Neuronal stem cell (in vitro differentiated cells): ENCODE measurements at regions not wholly inside any gene's neighbourhood (a gene's known extent, or its start where the extent isn't known, plus 50 kb on each side); places are given as distances from the start of the nearest gene placed in this dataset.

Experiments used
- DNase-seq: peaks from one replicate; pipeline ENCODE4 v3.0.0-alpha.2; 2013; ENCODE audit warnings: low spot score
- H2AFZ ChIP-seq: one replicate; pipeline ENCODE4 v1.6.1; 2013; ENCODE audit warnings: mild to moderate bottlenecking, low read length, inconsistent platforms
- H2AK5ac ChIP-seq: 2 replicates; pipeline ENCODE4 v1.6.1; 2013; ENCODE audit warnings: low read depth, mild to moderate bottlenecking, inconsistent platforms, low read length, moderate library complexity, mixed read lengths
- H2BK120ac ChIP-seq: 2 replicates; pipeline ENCODE4 v1.6.1; 2013; ENCODE audit warnings: low read depth, mild to moderate bottlenecking, inconsistent platforms, low read length, moderate library complexity, mixed read lengths
- H2BK12ac ChIP-seq: one replicate; pipeline ENCODE4 v1.6.1; 2013; ENCODE audit warnings: low read length, inconsistent platforms
- H2BK15ac ChIP-seq: 2 replicates; pipeline ENCODE4 v1.6.1; 2013; ENCODE audit warnings: mild to moderate bottlenecking, low read length, inconsistent platforms, mixed read lengths
- H2BK5ac ChIP-seq: one replicate; pipeline ENCODE4 v1.6.1; 2013; ENCODE audit warnings: inconsistent platforms, mild to moderate bottlenecking, low read length, moderate library complexity
- H3K14ac ChIP-seq: one replicate; pipeline ENCODE4 v1.6.1; 2013; ENCODE audit warnings: low read length, inconsistent platforms
- H3K18ac ChIP-seq: 2 replicates; pipeline ENCODE4 v1.6.1; 2013; ENCODE audit warnings: low read length, inconsistent platforms
- H3K23ac ChIP-seq: 2 replicates; pipeline ENCODE4 v1.6.1; 2013; ENCODE audit warnings: low read depth, mild to moderate bottlenecking, mixed read lengths, low read length, inconsistent platforms; ENCODE audit not compliant: poor library complexity
- H3K27ac ChIP-seq: replicated peaks from 3 replicates; pipeline ENCODE4 v1.5.1; 2013; ENCODE audit warnings: low read length, inconsistent platforms
- H3K27me3 ChIP-seq, 3 experiments: 2 replicates each; pipeline ENCODE4 v1.6.1; 2013; ENCODE audit warnings: low read length in 3 of 3, mild to moderate bottlenecking in 2 of 3, inconsistent platforms in 1 of 3, low read depth in 1 of 3, mixed read lengths in 1 of 3, moderate library complexity in 1 of 3; ENCODE audit not compliant: control insufficient read depth in 3 of 3, insufficient read depth in 3 of 3
- H3K36me3 ChIP-seq, 2 donors: replicated peaks in 1 of 2; 2 replicates each; pipeline ENCODE4 v1.6.1; 2013; ENCODE audit warnings: low read length in 2 of 2; ENCODE audit not compliant: control insufficient read depth in 2 of 2, insufficient read depth in 2 of 2
- H3K4ac ChIP-seq: 2 replicates; pipeline ENCODE4 v1.6.1; 2013; ENCODE audit warnings: inconsistent platforms, mild to moderate bottlenecking, low read length, moderate library complexity
- H3K4me1 ChIP-seq, 2 donors: 1 replicate in 1 of 2; 2 replicates in 1 of 2; pipeline ENCODE4 v1.6.1; 2013; ENCODE audit warnings: low read length in 2 of 2, low read depth in 1 of 2; ENCODE audit not compliant: control insufficient read depth in 2 of 2, insufficient read depth in 1 of 2
- H3K4me2 ChIP-seq: one replicate; pipeline ENCODE4 v1.6.1; 2013; ENCODE audit warnings: mild to moderate bottlenecking, low read length, inconsistent platforms; ENCODE audit not compliant: insufficient read depth, poor library complexity, severe bottlenecking
- H3K4me3 ChIP-seq, 2 donors: 2 replicates each; pipeline ENCODE4 v1.5.1; 2013; ENCODE audit warnings: low read length in 2 of 2, mild to moderate bottlenecking in 2 of 2, inconsistent platforms in 1 of 2, moderate library complexity in 1 of 2
- H3K79me1 ChIP-seq: one replicate; pipeline ENCODE4 v1.6.1; 2013; ENCODE audit warnings: low read depth, mild to moderate bottlenecking, inconsistent platforms, low read length, moderate library complexity
- H3K9ac ChIP-seq: one replicate; pipeline ENCODE4 v1.6.1; 2013; ENCODE audit warnings: mild to moderate bottlenecking, low read depth, low read length, inconsistent platforms; ENCODE audit not compliant: poor library complexity
- H3K9me3 ChIP-seq, 2 donors: replicated peaks in 1 of 2; 2 replicates each; pipeline versions ENCODE3 to v1.6.1; 2013; ENCODE audit warnings: low read length in 2 of 2, mild to moderate bottlenecking in 2 of 2, inconsistent platforms in 1 of 2, low read depth in 1 of 2, mixed read lengths in 1 of 2, moderate library complexity in 1 of 2; ENCODE audit not compliant: control insufficient read depth in 2 of 2, insufficient read depth in 1 of 2
- H4K8ac ChIP-seq: one replicate; pipeline ENCODE4 v1.6.1; 2013; ENCODE audit warnings: low read depth, mild to moderate bottlenecking, inconsistent platforms, low read length, moderate library complexity
- H4K91ac ChIP-seq: one replicate; pipeline ENCODE4 v1.6.1; 2013; ENCODE audit warnings: low read length, low read depth, mild to moderate bottlenecking, inconsistent platforms; ENCODE audit not compliant: poor library complexity
- WGBS, 2 donors: extraction: QIAGEN DNeasy Blood & Tissue Kit; methylation state at CpG; one replicate each; pipeline ENCODE4 v1.1.7; 2013; ENCODE audit warnings: missing lambda C conversion rate in 2 of 2, mixed read lengths in 1 of 2; ENCODE audit not compliant: insufficient read length in 2 of 2, insufficient replicate concordance in 1 of 2; ENCODE audit errors: extremely low coverage in 2 of 2; 5-methylcytosine and 5-hydroxymethylcytosine counted together

DNA sequence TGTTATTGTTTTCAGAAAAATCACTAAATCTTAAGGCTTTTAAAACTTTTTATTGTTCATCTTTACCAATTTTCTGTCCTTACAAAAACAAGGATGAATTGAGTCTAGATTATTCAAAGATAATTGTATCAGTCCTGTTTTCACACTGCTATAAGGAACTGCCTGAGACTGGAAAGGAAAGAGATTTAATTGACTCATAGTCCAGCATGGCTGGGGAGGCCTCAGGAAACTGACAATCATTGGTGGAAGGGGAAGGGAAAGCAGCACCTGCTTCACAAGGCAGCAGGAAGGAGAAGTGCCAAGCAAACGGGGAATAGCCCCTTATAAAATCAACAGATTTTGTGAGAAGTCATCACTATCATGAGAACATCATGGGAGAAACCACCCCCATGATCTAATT, 455.6 kb upstream of the ZP4 start:
- Histone ChIP-seq H2BK15ac (no peak overlapping the region), H3K9me3 (no peaks in the 10 kb centered on the region), H4K91ac (no peak overlapping the region), H3K4ac (no peak overlapping the region), H3K4me2 (no peak overlapping the region), H3K36me3 (no peaks in the 10 kb centered on the region), H2BK5ac (no peak overlapping the region), H3K27ac (no peak overlapping the region), H2AFZ (no peak overlapping the region), H3K27me3 (no peaks in the 10 kb centered on the region), H2BK12ac (no peak overlapping the region), H3K4me3 (no peak overlapping the region), H2AK5ac (no peak overlapping the region), H3K14ac (no peak overlapping the region), H3K18ac (no peak overlapping the region), H3K23ac (no peak overlapping the region), H3K4me1 (no peaks in the 10 kb centered on the region), H4K8ac (no peak overlapping the region), H3K79me1 (no peaks in the 10 kb centered on the region), H3K9ac (no peak overlapping the region), H2BK120ac (no peak overlapping the region)
- WGBS, 2 donors, result no CpG with 5 or more reads among the region's 1 CpG
- DNase-seq, result no peak

DNA sequence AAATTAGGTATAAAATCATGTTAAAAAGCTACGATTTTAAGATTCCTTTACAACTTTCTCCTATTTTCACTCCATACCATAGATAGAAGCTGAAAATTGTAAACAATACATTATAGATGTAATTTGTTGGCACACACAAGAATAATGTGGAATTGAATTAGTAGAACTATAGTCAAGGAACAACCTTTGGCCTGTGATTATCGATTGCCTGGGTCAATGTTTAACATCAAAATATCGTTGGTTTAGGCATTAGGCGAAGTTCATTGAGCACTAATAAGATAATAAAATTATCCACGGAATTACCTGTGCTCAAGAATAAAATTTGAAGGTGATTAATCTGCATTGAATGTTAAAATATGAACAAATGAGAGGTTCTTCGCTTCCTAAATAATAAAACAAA, 455.1 kb upstream of the ZP4 start:
- H2BK120ac ChIP-seq, result no peak overlapping the region
- H3K9ac ChIP-seq, result no peak overlapping the region
- H2AK5ac ChIP-seq, result no peak overlapping the region
- no peaks in the 10 kb centered on the region for H3K9me3 ChIP-seq
- no peaks in the 10 kb centered on the region for H3K27me3 ChIP-seq
- H2BK12ac ChIP-seq, result no peak overlapping the region
- no peak overlapping the region for H3K4me2 ChIP-seq
- no peak for DNase-seq
- no peaks in the 10 kb centered on the region for H3K4me1 ChIP-seq
- no peak overlapping the region for H4K8ac ChIP-seq
- no peak overlapping the region for H2BK15ac ChIP-seq
- no peak overlapping the region for H3K4me3 ChIP-seq
- no peaks in the 10 kb centered on the region for H3K36me3 ChIP-seq
- no peaks in the 10 kb centered on the region for H3K79me1 ChIP-seq
- H3K18ac ChIP-seq, result no peak overlapping the region
- no peak overlapping the region for H3K4ac ChIP-seq
- H2AFZ ChIP-seq, result no peak overlapping the region
- H2BK5ac ChIP-seq, result no peak overlapping the region
- H4K91ac ChIP-seq, result no peak overlapping the region
- no peak overlapping the region for H3K27ac ChIP-seq
- no CpG with 5 or more reads among the region's 6 CpGs for WGBS, 2 donors
- no peak overlapping the region for H3K23ac ChIP-seq
- no peak overlapping the region for H3K14ac ChIP-seq

DNA sequence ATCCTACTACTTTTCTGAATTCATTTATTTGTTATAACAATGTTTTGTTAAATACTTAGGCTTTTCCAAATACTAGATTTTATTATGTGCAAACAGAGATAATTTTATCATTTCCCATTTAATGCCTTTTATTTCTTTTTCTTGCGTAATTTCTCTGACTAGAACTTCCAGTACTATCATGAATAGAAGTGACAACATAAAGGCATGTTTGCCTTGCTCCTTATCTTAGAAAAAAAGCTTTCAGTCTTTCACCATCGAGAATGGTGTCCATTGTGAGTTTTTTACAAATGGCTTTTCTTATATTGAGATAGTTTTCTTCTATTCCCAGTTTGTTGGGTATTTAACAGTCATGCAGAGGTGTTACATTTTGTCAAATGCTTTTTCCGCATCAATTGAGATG, 453.1 kb upstream of the ZP4 start:
- Histone ChIP-seq H3K9ac (no peak overlapping the region), H3K36me3 (no peaks in the 10 kb centered on the region), H2AK5ac (no peak overlapping the region), H3K4me3 (no peak overlapping the region), H3K27ac (no peak overlapping the region), H3K14ac (no peak overlapping the region), H4K8ac (no peak overlapping the region), H3K27me3 (no peaks in the 10 kb centered on the region), H3K9me3 (no peaks in the 10 kb centered on the region), H3K23ac (no peak overlapping the region), H3K79me1 (no peaks in the 10 kb centered on the region), H3K4ac (no peak overlapping the region), H3K18ac (no peak overlapping the region), H2BK5ac (no peak overlapping the region), H3K4me1 (no peaks in the 10 kb centered on the region), H2BK120ac (no peak overlapping the region), H2BK15ac (no peak overlapping the region), H3K4me2 (no peak overlapping the region), H4K91ac (no peak overlapping the region), H2AFZ (no peak overlapping the region), H2BK12ac (no peak overlapping the region)
- DNase-seq, result no peak
- WGBS, 2 donors, result no CpG with 5 or more reads among the region's 3 CpGs

DNA sequence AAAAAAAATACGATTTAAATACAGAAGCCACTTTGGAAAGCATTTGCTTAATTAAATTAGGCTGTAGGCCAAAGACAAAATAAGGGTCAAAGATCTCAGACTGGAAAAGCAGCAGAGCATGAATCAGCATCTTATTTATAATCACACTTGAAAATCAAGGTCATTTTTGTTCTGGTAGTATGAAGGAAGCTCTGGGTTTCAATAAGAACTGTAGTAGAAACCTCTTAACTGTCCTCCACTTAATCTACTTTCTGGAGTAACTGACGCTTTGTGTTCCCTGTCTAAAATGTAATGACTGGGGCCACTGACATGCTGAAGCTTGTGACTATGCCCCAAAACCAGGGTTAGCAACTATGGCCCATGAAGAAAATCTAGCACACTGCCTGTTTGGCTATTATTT, 450.7 kb upstream of the ZP4 start:
- no peak overlapping the region for H2BK15ac ChIP-seq
- no peak overlapping the region for H3K4ac ChIP-seq
- H3K14ac ChIP-seq, result no peak overlapping the region
- H3K9ac ChIP-seq, result no peak overlapping the region
- no peak overlapping the region for H2BK120ac ChIP-seq
- no peaks in the 10 kb centered on the region for H3K4me1 ChIP-seq
- H3K9me3 ChIP-seq, result peaks cover 0 to 1% of the 10 kb centered on the region in 2 donors
- no peaks in the 10 kb centered on the region for H3K36me3 ChIP-seq
- no peak overlapping the region for H2BK5ac ChIP-seq
- no peak overlapping the region for H3K27ac ChIP-seq
- H3K4me2 ChIP-seq, result no peak overlapping the region
- no peaks in the 10 kb centered on the region for H3K27me3 ChIP-seq
- WGBS, 2 donors, result no CpG with 5 or more reads among the region's 2 CpGs
- no peak overlapping the region for H4K8ac ChIP-seq
- H2BK12ac ChIP-seq, result no peak overlapping the region
- no peak overlapping the region for H2AFZ ChIP-seq
- no peak for DNase-seq
- no peak overlapping the region for H3K18ac ChIP-seq
- no peak overlapping the region for H3K23ac ChIP-seq
- H3K4me3 ChIP-seq, result no peak overlapping the region
- no peaks in the 10 kb centered on the region for H3K79me1 ChIP-seq
- no peak overlapping the region for H2AK5ac ChIP-seq
- H4K91ac ChIP-seq, result no peak overlapping the region
